ENCODE measurements at regions not wholly inside any gene's neighbourhood (a gene's known extent, or its start where the extent isn't known, plus 50 kb on each side); places are given as distances from the start of the nearest gene placed in this dataset.

DNA sequence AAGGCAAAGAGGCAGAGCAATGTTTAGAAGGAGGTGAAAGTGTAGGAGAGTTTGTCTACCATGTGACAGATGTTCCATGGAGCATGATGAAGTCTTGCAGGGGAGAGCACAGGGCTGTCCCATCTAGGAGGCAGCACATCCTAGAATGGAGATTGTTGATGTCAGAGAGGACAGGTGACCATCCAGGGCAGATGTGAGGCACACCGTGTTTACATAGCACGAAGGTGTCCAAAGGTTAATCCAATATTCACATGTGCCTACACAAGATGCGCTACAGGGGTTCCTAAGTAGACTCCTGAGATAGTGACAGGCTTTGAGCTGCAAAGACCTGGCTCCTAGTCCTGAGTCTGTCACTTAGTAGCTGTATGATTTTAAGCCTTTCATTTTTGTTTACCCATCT, 219.3 kb upstream of the SLCO3A1 start:
- ChIA-PET CTCF (no interaction called here), POLR2A (no interaction called here)
- Mint-ChIP-seq H3K4me3 (ENCODE audit: unreplicated experiment) (no peak overlapping the region), H3K27me3 (ENCODE audit: insufficient read depth, unreplicated experiment) (no peaks in the 10 kb centered on the region), H3K9me3 (ENCODE audit: unreplicated experiment) (no peaks in the 10 kb centered on the region), H3K36me3 (ENCODE audit: insufficient read depth, unreplicated experiment) (no peaks in the 10 kb centered on the region), H3K4me1 (ENCODE audit: low read depth, unreplicated experiment) (peaks cover 6% of the 10 kb centered on the region), H3K27ac (ENCODE audit: unreplicated experiment) (no peak overlapping the region)
- BruUV-seq (replicated peaks): no TSS peak
- Histone ChIP-seq H3K27me3 (replicated peaks; ENCODE audit: control insufficient read depth, insufficient read depth, low read length) (no peaks in the 10 kb centered on the region), H3K4me3 (ENCODE audit: low read depth, low read length) (no peak overlapping the region), H3K36me3 (ENCODE audit: control insufficient read depth, insufficient read depth, low read length) (no peaks in the 10 kb centered on the region), H3K9me3 (no peaks in the 10 kb centered on the region; the same call in 1 of the 2 replicates), H3K4me1 (no peaks in the 10 kb centered on the region)
- peak in 1 of 2 experiments; percentile 48 for DNase-seq
- TF ChIP-seq, protein P1, sequence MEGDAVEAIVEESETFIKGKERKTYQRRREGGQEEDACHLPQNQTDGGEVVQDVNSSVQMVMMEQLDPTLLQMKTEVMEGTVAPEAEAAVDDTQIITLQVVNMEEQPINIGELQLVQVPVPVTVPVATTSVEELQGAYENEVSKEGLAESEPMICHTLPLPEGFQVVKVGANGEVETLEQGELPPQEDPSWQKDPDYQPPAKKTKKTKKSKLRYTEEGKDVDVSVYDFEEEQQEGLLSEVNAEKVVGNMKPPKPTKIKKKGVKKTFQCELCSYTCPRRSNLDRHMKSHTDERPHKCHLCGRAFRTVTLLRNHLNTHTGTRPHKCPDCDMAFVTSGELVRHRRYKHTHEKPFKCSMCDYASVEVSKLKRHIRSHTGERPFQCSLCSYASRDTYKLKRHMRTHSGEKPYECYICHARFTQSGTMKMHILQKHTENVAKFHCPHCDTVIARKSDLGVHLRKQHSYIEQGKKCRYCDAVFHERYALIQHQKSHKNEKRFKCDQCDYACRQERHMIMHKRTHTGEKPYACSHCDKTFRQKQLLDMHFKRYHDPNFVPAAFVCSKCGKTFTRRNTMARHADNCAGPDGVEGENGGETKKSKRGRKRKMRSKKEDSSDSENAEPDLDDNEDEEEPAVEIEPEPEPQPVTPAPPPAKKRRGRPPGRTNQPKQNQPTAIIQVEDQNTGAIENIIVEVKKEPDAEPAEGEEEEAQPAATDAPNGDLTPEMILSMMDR (IDR thresholded peaks at IDR 0.05; ENCODE audit: insufficient read depth in 1 of 2, low read depth in 1 of 2, low read length in 1 of 2, severe bottlenecking in 1 of 2, unreplicated experiment in 1 of 2): no peak
- intact Hi-C loops (cut with micrococcal nuclease; ENCODE audit: unreplicated experiment): no loop called here

DNA sequence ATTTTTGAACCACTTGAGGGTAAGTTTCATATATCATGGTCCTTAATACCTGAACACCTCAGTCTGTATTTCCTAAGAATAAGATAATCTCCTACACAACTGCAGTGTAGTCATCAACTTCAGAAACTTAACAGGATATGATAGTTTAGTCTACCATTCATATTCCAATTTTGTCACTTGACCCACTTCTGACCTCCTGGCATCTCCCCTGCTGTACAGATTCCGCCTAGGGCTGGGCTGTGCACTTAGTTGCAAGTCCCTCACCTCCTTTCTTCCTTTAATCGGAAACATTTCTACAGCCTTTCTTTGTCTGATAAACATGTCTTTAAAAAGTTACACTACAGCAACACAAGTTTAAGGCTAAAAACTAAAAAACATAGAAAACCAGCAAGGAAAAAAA, 218.4 kb upstream of the SLCO3A1 start:
- H3K9me3 ChIP-seq: no peaks in the 10 kb centered on the region
- no peak overlapping the region for H3K27ac Mint-ChIP-seq (ENCODE audit: unreplicated experiment)
- TF ChIP-seq, protein P1 (IDR thresholded peaks at IDR 0.05; ENCODE audit: insufficient read depth in 1 of 2, low read depth in 1 of 2, low read length in 1 of 2, severe bottlenecking in 1 of 2, unreplicated experiment in 1 of 2): no peak
- ChIA-PET CTCF (no interaction called here), POLR2A (no interaction called here)
- BruUV-seq (replicated peaks): no TSS peak
- DNase-seq: no peak
- H3K4me1 ChIP-seq: no peaks in the 10 kb centered on the region
- no peaks in the 10 kb centered on the region for H3K9me3 Mint-ChIP-seq (ENCODE audit: unreplicated experiment)
- no peak overlapping the region for H3K4me3 ChIP-seq (ENCODE audit: low read depth, low read length)
- intact Hi-C loops (cut with micrococcal nuclease; ENCODE audit: unreplicated experiment): no loop called here
- H3K4me3 Mint-ChIP-seq (ENCODE audit: unreplicated experiment): no peak overlapping the region
- no peaks in the 10 kb centered on the region for H3K27me3 ChIP-seq (replicated peaks; ENCODE audit: control insufficient read depth, insufficient read depth, low read length)
- peaks cover 6% of the 10 kb centered on the region for H3K4me1 Mint-ChIP-seq (ENCODE audit: low read depth, unreplicated experiment)
- no peaks in the 10 kb centered on the region for H3K36me3 ChIP-seq (ENCODE audit: control insufficient read depth, insufficient read depth, low read length)
- no peaks in the 10 kb centered on the region for H3K36me3 Mint-ChIP-seq (ENCODE audit: insufficient read depth, unreplicated experiment)
- no peaks in the 10 kb centered on the region for H3K27me3 Mint-ChIP-seq (ENCODE audit: insufficient read depth, unreplicated experiment)

DNA sequence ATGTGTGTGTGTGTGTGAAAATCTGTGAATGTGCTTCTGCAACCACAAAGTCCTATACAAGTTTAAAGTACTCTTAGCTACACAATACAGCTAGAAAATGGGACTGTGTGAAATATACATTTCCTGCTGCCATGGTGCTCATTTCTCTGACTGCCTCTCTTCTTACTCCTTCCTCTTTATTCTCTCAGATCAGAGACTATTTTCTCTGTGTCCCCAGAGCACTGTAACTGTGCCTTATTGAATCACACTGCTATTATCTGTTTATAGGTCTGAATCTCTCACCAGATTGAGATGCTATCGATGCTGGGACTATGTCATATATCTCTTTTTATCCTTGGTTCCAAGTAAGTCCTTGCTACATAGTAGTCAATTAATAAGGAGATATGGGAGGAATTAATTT, 217.9 kb upstream of the SLCO3A1 start:
- Histone ChIP-seq H3K27me3 (replicated peaks; ENCODE audit: control insufficient read depth, insufficient read depth, low read length) (no peaks in the 10 kb centered on the region), H3K9me3 (no peaks in the 10 kb centered on the region), H3K4me1 (no peaks in the 10 kb centered on the region), H3K4me3 (ENCODE audit: low read depth, low read length) (no peak overlapping the region), H3K36me3 (ENCODE audit: control insufficient read depth, insufficient read depth, low read length) (no peaks in the 10 kb centered on the region)
- ChIA-PET POLR2A (no interaction called here), CTCF (no interaction called here)
- peaks cover 6% of the 10 kb centered on the region for H3K4me1 Mint-ChIP-seq (ENCODE audit: low read depth, unreplicated experiment)
- no peaks in the 10 kb centered on the region for H3K9me3 Mint-ChIP-seq (ENCODE audit: unreplicated experiment)
- intact Hi-C loops (cut with micrococcal nuclease; ENCODE audit: unreplicated experiment): no loop called here
- no TSS peak for BruUV-seq (replicated peaks)
- no peak overlapping the region for H3K4me3 Mint-ChIP-seq (ENCODE audit: unreplicated experiment)
- no peak for DNase-seq
- TF ChIP-seq, protein P1 (IDR thresholded peaks at IDR 0.05; ENCODE audit: insufficient read depth in 1 of 2, low read depth in 1 of 2, low read length in 1 of 2, severe bottlenecking in 1 of 2, unreplicated experiment in 1 of 2): no peak
- H3K36me3 Mint-ChIP-seq (ENCODE audit: insufficient read depth, unreplicated experiment): no peaks in the 10 kb centered on the region
- no peaks in the 10 kb centered on the region for H3K27me3 Mint-ChIP-seq (ENCODE audit: insufficient read depth, unreplicated experiment)
- no peak overlapping the region for H3K27ac Mint-ChIP-seq (ENCODE audit: unreplicated experiment)
